ENCODE measurements at regions not wholly inside any gene's neighbourhood (a gene's known extent, or its start where the extent isn't known, plus 50 kb on each side); places are given as distances from the start of the nearest gene placed in this dataset.

GRCh38 chr22:45097061-45097460, 66.7 kb upstream of the NUP50 start:
- Histone ChIP-seq H3K27ac (ENCODE audit: low read depth, low read length) (no peak overlapping the region), H3K27me3 (ENCODE audit: insufficient read depth, low read length) (no peaks in the 10 kb centered on the region), H2AFZ (ENCODE audit: low read depth, low read length, poor library complexity, severe bottlenecking) (no peak overlapping the region), H3K9me3 (ENCODE audit: control insufficient read depth in 1 of 2, insufficient read depth in 1 of 2, low read depth in 1 of 2, low read length in 2 of 2) (no peaks in the 10 kb centered on the region), H3K36me3 (ENCODE audit: control insufficient read depth in 1 of 2, insufficient read depth in 2 of 2, low read length in 2 of 2) (no peaks in the 10 kb centered on the region), H3K9ac (ENCODE audit: low read length) (no peak overlapping the region), H3K79me2 (ENCODE audit: insufficient read depth, low read length) (no peaks in the 10 kb centered on the region), H3K4me2 (ENCODE audit: low read length) (no peak overlapping the region), H4K20me1 (ENCODE audit: insufficient read depth) (no peaks in the 10 kb centered on the region), H3K9me2 (ENCODE audit: insufficient read depth) (no peaks in the 10 kb centered on the region), H3K4me3 (replicated peaks in 1 of 2; ENCODE audit: low read depth in 1 of 2, low read length in 2 of 2) (no peak overlapping the region), H3K4me1 (ENCODE audit: control insufficient read depth in 1 of 2, insufficient read depth in 2 of 2, low read length in 2 of 2) (no peaks in the 10 kb centered on the region)
- POLR2A ChIA-PET = no interaction called here
- BruUV-seq (replicated peaks) = no TSS peak
- TF ChIP-seq SRF (IDR thresholded peaks at IDR 0.05; ENCODE audit: low read depth) (no peak), ATF3 (IDR thresholded peaks at IDR 0.05) (no peak), JUND (IDR thresholded peaks at IDR 0.05) (no peak), ZFX (IDR thresholded peaks at IDR 0.05) (no peak), EZH2phosphoT487 (IDR thresholded peaks at IDR 0.05; ENCODE audit: borderline replicate concordance) (no peak)
- ATAC-seq (no peak), DNase-seq (ENCODE audit: low read depth, low spot score) (no peak)
- RAD21 ChIA-PET (ENCODE audit: low non-redundant PET in 1 of 2, low total read pairs in 2 of 2, uncharacterized antibody in 2 of 2, unreplicated experiment in 2 of 2) = no interaction called here
- CTCF ChIA-PET = no interaction called here
- intact Hi-C loops (cut with micrococcal nuclease) = loop anchor here (5.0 kb wide), 1 partner anchor 275 kb away; no protein-coding TSS in a partner anchor

GRCh38 chr22:45098056-45098455, 65.7 kb upstream of the NUP50 start:
- Histone ChIP-seq H3K27ac (ENCODE audit: low read depth, low read length) (no peak overlapping the region), H3K9me2 (ENCODE audit: insufficient read depth) (no peaks in the 10 kb centered on the region), H2AFZ (ENCODE audit: low read depth, low read length, poor library complexity, severe bottlenecking) (no peak overlapping the region), H3K9ac (ENCODE audit: low read length) (no peak overlapping the region), H3K79me2 (ENCODE audit: insufficient read depth, low read length) (no peaks in the 10 kb centered on the region), H3K27me3 (ENCODE audit: insufficient read depth, low read length) (no peaks in the 10 kb centered on the region), H3K4me2 (ENCODE audit: low read length) (no peak overlapping the region), H3K9me3 (ENCODE audit: control insufficient read depth in 1 of 2, insufficient read depth in 1 of 2, low read depth in 1 of 2, low read length in 2 of 2) (no peaks in the 10 kb centered on the region), H4K20me1 (ENCODE audit: insufficient read depth) (no peaks in the 10 kb centered on the region), H3K36me3 (ENCODE audit: control insufficient read depth in 1 of 2, insufficient read depth in 2 of 2, low read length in 2 of 2) (no peaks in the 10 kb centered on the region), H3K4me1 (ENCODE audit: control insufficient read depth in 1 of 2, insufficient read depth in 2 of 2, low read length in 2 of 2) (no peaks in the 10 kb centered on the region), H3K4me3 (replicated peaks in 1 of 2; ENCODE audit: low read depth in 1 of 2, low read length in 2 of 2) (no peak overlapping the region)
- DNase-seq (ENCODE audit: low read depth, low spot score) = no peak
- ChIA-PET POLR2A (no interaction called here), CTCF (no interaction called here), RAD21 (ENCODE audit: low non-redundant PET in 1 of 2, low total read pairs in 2 of 2, uncharacterized antibody in 2 of 2, unreplicated experiment in 2 of 2) (no interaction called here)
- ATAC-seq = no peak
- intact Hi-C loops (cut with micrococcal nuclease) = loop anchor here (5.0 kb wide), 1 partner anchor 276 kb away; no protein-coding TSS in a partner anchor
- BruUV-seq (replicated peaks) = no TSS peak
- TF ChIP-seq ZBTB33 (IDR thresholded peaks at IDR 0.05; ENCODE audit: extremely low read depth, insufficient replicate concordance, low read length) (no peak), CTCF (IDR thresholded peaks at IDR 0.05 in 2 of 3, conservative IDR thresholded peaks at IDR 0.05 in 1 of 3; ENCODE audit: borderline replicate concordance in 1 of 3, insufficient read depth in 1 of 3, low read depth in 2 of 3, low read length in 2 of 3) (no peak), RAD21 (IDR thresholded peaks at IDR 0.05; ENCODE audit: low read depth) (no peak), SP1 (IDR thresholded peaks at IDR 0.05; ENCODE audit: low read depth) (no peak), REST (IDR thresholded peaks at IDR 0.05; ENCODE audit: low read depth) (no peak), SIN3A (IDR thresholded peaks at IDR 0.05; ENCODE audit: low read depth) (no peak), ZNF274 (IDR thresholded peaks at IDR 0.05; ENCODE audit: low read depth, low read length) (no peak), TCF7L2 (IDR thresholded peaks at IDR 0.05; ENCODE audit: borderline replicate concordance, extremely low read depth, insufficient read depth, insufficient read length) (no peak), CBX3 (IDR thresholded peaks at IDR 0.05; ENCODE audit: low read depth) (no peak)

Measured in HCT116 (cell line).